ENCODE measurements at regions not wholly inside any gene's neighbourhood (a gene's known extent, or its start where the extent isn't known, plus 50 kb on each side); places are given as distances from the start of the nearest gene placed in this dataset.

DNA sequence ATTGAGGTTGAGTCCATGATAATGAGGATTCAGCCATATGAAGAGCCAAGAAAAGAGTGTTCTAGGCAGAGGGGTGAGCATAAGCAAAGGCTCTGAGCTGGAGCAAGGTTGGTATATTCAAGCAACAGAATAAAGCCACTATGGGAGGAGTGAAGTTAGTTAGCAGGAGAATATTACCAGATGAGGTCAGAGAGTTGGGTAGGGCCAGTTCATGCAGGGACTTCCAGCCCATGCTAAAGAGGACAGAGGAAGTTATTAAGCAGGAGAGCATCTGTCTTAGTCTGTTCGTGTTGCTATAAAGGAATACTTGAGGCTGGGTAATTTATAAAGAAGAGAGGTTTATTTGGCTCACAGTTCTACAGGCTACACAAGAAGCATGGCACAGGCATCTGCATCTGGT, 57.1 kb upstream of the ATG10 start:
- no peak for DNase-seq (ENCODE audit: low read depth in 1 of 2, low spot score in 1 of 2)
- no peaks in the 10 kb centered on the region for H3K27me3 ChIP-seq (ENCODE audit: insufficient read depth, poor library complexity, severe bottlenecking)
- no peak overlapping the region for H3K27ac ChIP-seq (replicated peaks)

DNA sequence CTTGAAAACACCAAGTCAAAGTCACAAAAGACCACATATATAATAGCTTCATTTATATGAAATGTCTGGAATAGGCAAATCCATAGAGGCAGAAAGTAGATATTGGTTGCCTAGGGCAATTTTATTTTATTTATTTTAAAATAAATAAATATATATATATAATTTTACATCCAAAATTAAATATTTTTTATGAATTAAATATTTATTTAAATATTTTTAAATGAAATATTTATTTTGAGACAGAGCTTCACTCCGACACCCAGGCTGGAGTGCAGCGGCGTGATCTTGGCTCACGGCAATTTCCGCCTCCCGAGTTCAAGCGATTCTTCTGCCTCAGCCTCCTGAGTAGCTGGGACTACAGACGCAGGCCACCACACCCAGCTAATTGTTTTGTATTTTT, 58.9 kb upstream of the ATG10 start:
- Histone ChIP-seq H3K27me3 (ENCODE audit: insufficient read depth, poor library complexity, severe bottlenecking) (no peaks in the 10 kb centered on the region), H3K4me3 (replicated peaks; ENCODE audit: insufficient read depth, low read length) (no peak overlapping the region), H3K27ac (replicated peaks) (no peak overlapping the region)
- DNase-seq (ENCODE audit: low read depth in 1 of 2, low spot score in 1 of 2): no peak
- TF ChIP-seq, protein P1, sequence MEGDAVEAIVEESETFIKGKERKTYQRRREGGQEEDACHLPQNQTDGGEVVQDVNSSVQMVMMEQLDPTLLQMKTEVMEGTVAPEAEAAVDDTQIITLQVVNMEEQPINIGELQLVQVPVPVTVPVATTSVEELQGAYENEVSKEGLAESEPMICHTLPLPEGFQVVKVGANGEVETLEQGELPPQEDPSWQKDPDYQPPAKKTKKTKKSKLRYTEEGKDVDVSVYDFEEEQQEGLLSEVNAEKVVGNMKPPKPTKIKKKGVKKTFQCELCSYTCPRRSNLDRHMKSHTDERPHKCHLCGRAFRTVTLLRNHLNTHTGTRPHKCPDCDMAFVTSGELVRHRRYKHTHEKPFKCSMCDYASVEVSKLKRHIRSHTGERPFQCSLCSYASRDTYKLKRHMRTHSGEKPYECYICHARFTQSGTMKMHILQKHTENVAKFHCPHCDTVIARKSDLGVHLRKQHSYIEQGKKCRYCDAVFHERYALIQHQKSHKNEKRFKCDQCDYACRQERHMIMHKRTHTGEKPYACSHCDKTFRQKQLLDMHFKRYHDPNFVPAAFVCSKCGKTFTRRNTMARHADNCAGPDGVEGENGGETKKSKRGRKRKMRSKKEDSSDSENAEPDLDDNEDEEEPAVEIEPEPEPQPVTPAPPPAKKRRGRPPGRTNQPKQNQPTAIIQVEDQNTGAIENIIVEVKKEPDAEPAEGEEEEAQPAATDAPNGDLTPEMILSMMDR (IDR thresholded peaks at IDR 0.05; ENCODE audit: insufficient read depth, low read length): no peak
- TF ChIP-seq SPI1 (IDR thresholded peaks at IDR 0.05; ENCODE audit: borderline replicate concordance, low read depth) (no peak), POLR2AphosphoS5 (IDR thresholded peaks at IDR 0.05; ENCODE audit: low read depth) (no peak), GABPA (IDR thresholded peaks at IDR 0.05; ENCODE audit: low read depth) (no peak)
- TF ChIP-seq, protein P2, sequence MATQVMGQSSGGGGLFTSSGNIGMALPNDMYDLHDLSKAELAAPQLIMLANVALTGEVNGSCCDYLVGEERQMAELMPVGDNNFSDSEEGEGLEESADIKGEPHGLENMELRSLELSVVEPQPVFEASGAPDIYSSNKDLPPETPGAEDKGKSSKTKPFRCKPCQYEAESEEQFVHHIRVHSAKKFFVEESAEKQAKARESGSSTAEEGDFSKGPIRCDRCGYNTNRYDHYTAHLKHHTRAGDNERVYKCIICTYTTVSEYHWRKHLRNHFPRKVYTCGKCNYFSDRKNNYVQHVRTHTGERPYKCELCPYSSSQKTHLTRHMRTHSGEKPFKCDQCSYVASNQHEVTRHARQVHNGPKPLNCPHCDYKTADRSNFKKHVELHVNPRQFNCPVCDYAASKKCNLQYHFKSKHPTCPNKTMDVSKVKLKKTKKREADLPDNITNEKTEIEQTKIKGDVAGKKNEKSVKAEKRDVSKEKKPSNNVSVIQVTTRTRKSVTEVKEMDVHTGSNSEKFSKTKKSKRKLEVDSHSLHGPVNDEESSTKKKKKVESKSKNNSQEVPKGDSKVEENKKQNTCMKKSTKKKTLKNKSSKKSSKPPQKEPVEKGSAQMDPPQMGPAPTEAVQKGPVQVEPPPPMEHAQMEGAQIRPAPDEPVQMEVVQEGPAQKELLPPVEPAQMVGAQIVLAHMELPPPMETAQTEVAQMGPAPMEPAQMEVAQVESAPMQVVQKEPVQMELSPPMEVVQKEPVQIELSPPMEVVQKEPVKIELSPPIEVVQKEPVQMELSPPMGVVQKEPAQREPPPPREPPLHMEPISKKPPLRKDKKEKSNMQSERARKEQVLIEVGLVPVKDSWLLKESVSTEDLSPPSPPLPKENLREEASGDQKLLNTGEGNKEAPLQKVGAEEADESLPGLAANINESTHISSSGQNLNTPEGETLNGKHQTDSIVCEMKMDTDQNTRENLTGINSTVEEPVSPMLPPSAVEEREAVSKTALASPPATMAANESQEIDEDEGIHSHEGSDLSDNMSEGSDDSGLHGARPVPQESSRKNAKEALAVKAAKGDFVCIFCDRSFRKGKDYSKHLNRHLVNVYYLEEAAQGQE (IDR thresholded peaks at IDR 0.05; ENCODE audit: insufficient replicate concordance, low read depth): no peak

More for the DNA sequence above, 57.1 kb upstream of the ATG10 start:
- TF ChIP-seq, protein P1 (IDR thresholded peaks at IDR 0.05; ENCODE audit: insufficient read depth, low read length): no peak
- no peak for TF ChIP-seq GABPA (IDR thresholded peaks at IDR 0.05; ENCODE audit: low read depth)
- TF ChIP-seq SPI1 (IDR thresholded peaks at IDR 0.05; ENCODE audit: borderline replicate concordance, low read depth): no peak
- TF ChIP-seq POLR2AphosphoS5 (IDR thresholded peaks at IDR 0.05; ENCODE audit: low read depth): no peak
- TF ChIP-seq, protein P2 (IDR thresholded peaks at IDR 0.05; ENCODE audit: insufficient replicate concordance, low read depth): no peak
- H3K4me3 ChIP-seq (replicated peaks; ENCODE audit: insufficient read depth, low read length): no peak overlapping the region

DNA sequence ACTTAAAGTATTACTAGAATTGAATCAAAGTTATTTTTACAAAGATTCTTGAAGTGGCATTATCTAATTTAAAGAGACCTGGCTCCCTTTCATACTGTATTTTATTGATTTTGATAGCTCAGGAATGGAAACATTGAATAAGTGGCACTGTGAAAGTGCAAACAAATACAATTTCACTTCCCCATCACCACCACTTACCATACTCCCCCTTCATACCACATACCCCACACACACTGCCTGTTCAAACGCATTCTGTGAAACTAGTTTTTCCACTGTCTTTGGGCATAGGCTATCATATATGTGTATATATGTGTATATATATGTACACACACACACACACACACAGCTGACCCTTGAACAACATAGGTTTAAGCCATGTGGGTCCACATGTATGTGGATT, 62.1 kb upstream of the ATG10 start:
- no peak overlapping the region for H3K27ac ChIP-seq (replicated peaks)
- DNase-seq (ENCODE audit: low read depth in 1 of 2, low spot score in 1 of 2): no peak
- H3K27me3 ChIP-seq (ENCODE audit: insufficient read depth, poor library complexity, severe bottlenecking): no peaks in the 10 kb centered on the region
- H3K4me3 ChIP-seq (replicated peaks; ENCODE audit: insufficient read depth, low read length): no peak overlapping the region
- TF ChIP-seq GABPA (IDR thresholded peaks at IDR 0.05; ENCODE audit: low read depth) (no peak), POLR2AphosphoS5 (IDR thresholded peaks at IDR 0.05; ENCODE audit: low read depth) (no peak), SPI1 (IDR thresholded peaks at IDR 0.05; ENCODE audit: borderline replicate concordance, low read depth) (no peak)
- TF ChIP-seq, protein P2 (IDR thresholded peaks at IDR 0.05; ENCODE audit: insufficient replicate concordance, low read depth): no peak
- TF ChIP-seq, protein P1 (IDR thresholded peaks at IDR 0.05; ENCODE audit: insufficient read depth, low read length): no peak
